ENCODE measurements at regions not wholly inside any gene's neighbourhood (a gene's known extent, or its start where the extent isn't known, plus 50 kb on each side); places are given as distances from the start of the nearest gene placed in this dataset.

DNA sequence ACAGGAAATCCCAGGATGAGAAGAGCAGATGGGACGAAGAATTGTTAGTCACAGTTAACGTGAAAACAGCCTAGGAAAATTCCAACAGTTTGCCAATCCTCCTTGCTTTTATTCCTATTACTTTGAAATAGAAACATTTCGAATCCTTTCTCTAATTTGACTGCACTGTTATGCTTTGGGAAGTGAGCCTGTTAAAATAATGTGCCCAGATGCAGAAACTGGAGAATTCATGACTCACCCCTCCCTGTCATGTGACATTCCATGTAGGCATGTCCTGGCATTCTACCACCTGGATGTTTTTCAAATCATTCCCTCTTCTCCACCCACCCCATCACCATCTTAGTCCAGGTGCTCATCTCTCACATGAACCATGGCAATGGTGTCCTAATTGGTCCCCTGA, 107.3 kb downstream of the MINAR1 start:
- no peaks in the 10 kb centered on the region for H3K9me3 ChIP-seq (ENCODE audit: control insufficient read depth, insufficient read depth, low read length)
- no peak overlapping the region for H3K27ac ChIP-seq (ENCODE audit: low read depth, low read length)
- no peak overlapping the region for H3K4me3 ChIP-seq (ENCODE audit: low read depth, low read length)
- H3K36me3 ChIP-seq (ENCODE audit: control insufficient read depth, insufficient read depth, low read length): no peaks in the 10 kb centered on the region
- no peaks in the 10 kb centered on the region for H3K27me3 ChIP-seq (ENCODE audit: control insufficient read depth, insufficient read depth, low read length)
- no peak overlapping the region for H3K9ac ChIP-seq (ENCODE audit: low read depth, low read length)
- H3K4me1 ChIP-seq (ENCODE audit: control insufficient read depth, insufficient read depth, low read length): no peaks in the 10 kb centered on the region

DNA sequence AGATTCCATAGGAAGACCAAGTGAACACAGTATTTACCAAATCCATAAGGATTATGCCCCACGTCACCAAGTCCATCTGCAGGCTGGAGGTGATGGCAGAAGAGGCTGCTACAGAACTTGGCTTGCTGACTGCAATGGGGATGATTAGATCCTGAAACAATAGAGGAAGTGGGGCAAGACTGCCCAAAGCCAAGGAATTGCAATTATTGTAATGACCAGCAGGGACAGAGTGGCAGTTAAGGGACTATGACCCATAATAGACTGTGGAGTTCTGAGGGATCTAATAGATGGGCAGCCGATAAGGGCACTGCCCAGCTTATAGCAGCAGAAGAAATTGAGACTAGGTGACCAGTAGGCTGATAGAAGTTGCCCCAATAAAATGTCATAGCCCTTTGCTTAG, 108.4 kb downstream of the MINAR1 start:
- no peaks in the 10 kb centered on the region for H3K27me3 ChIP-seq (ENCODE audit: control insufficient read depth, insufficient read depth, low read length)
- no peak overlapping the region for H3K4me3 ChIP-seq (ENCODE audit: low read depth, low read length)
- H3K36me3 ChIP-seq (ENCODE audit: control insufficient read depth, insufficient read depth, low read length): no peaks in the 10 kb centered on the region
- no peak overlapping the region for H3K27ac ChIP-seq (ENCODE audit: low read depth, low read length)
- no peaks in the 10 kb centered on the region for H3K9me3 ChIP-seq (ENCODE audit: control insufficient read depth, insufficient read depth, low read length)
- no peaks in the 10 kb centered on the region for H3K4me1 ChIP-seq (ENCODE audit: control insufficient read depth, insufficient read depth, low read length)
- no peak overlapping the region for H3K9ac ChIP-seq (ENCODE audit: low read depth, low read length)

DNA sequence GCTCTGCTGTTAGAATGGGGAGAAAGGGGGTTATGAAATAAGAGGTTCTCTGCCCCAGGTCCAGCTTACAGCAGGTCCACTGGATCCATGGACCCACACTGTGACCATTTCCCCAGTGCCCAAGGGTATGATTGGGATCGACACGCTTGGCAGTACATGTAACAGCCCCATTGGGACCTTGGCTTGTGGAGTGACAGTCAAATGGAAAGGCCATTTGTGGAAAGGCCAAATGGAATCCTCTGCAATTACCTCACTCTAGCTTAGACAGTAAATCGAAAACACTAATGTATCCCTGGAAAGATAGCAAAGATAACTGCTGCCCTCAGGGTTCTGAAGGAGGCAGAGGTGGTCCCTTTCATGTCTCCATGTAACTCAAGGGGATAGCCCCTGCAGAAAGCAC, 109.1 kb downstream of the MINAR1 start:
- H3K4me1 ChIP-seq (ENCODE audit: control insufficient read depth, insufficient read depth, low read length): no peaks in the 10 kb centered on the region
- H3K9me3 ChIP-seq (ENCODE audit: control insufficient read depth, insufficient read depth, low read length): no peaks in the 10 kb centered on the region

GRCh38 chr15:79543097-79543496, 111.0 kb downstream of the MINAR1 start:
- Histone ChIP-seq H3K27ac (ENCODE audit: low read depth, low read length) (no peak overlapping the region), H3K9me3 (ENCODE audit: control insufficient read depth, insufficient read depth, low read length) (no peaks in the 10 kb centered on the region)

More for the DNA sequence above, 109.1 kb downstream of the MINAR1 start:
- Histone ChIP-seq H3K36me3 (ENCODE audit: control insufficient read depth, insufficient read depth, low read length) (no peaks in the 10 kb centered on the region), H3K27ac (ENCODE audit: low read depth, low read length) (no peak overlapping the region), H3K9ac (ENCODE audit: low read depth, low read length) (no peak overlapping the region), H3K4me3 (ENCODE audit: low read depth, low read length) (no peak overlapping the region), H3K27me3 (ENCODE audit: control insufficient read depth, insufficient read depth, low read length) (no peaks in the 10 kb centered on the region)

GRCh38 chr15:79549196-79549595, 117.1 kb downstream of the MINAR1 start:
- Histone ChIP-seq H3K27me3 (ENCODE audit: control insufficient read depth, insufficient read depth, low read length) (no peaks in the 10 kb centered on the region), H3K4me3 (ENCODE audit: low read depth, low read length) (no peak overlapping the region), H3K4me1 (ENCODE audit: control insufficient read depth, insufficient read depth, low read length) (no peaks in the 10 kb centered on the region), H3K9ac (ENCODE audit: low read depth, low read length) (no peak overlapping the region), H3K9me3 (ENCODE audit: control insufficient read depth, insufficient read depth, low read length) (no peaks in the 10 kb centered on the region), H3K36me3 (ENCODE audit: control insufficient read depth, insufficient read depth, low read length) (no peaks in the 10 kb centered on the region), H3K27ac (ENCODE audit: low read depth, low read length) (no peak overlapping the region)

More at GRCh38 chr15:79543097-79543496, 111.0 kb downstream of the MINAR1 start:
- Histone ChIP-seq H3K27me3 (ENCODE audit: control insufficient read depth, insufficient read depth, low read length) (no peaks in the 10 kb centered on the region), H3K4me3 (ENCODE audit: low read depth, low read length) (no peak overlapping the region), H3K36me3 (ENCODE audit: control insufficient read depth, insufficient read depth, low read length) (no peaks in the 10 kb centered on the region), H3K9ac (ENCODE audit: low read depth, low read length) (no peak overlapping the region), H3K4me1 (ENCODE audit: control insufficient read depth, insufficient read depth, low read length) (no peaks in the 10 kb centered on the region)

- Histone ChIP-seq H3K27me3 (ENCODE audit: control insufficient read depth, insufficient read depth, low read length) (no peaks in the 10 kb centered on the region), H3K9me3 (ENCODE audit: control insufficient read depth, insufficient read depth, low read length) (no peaks in the 10 kb centered on the region), H3K36me3 (ENCODE audit: control insufficient read depth, insufficient read depth, low read length) (no peaks in the 10 kb centered on the region), H3K4me3 (ENCODE audit: low read depth, low read length) (no peak overlapping the region), H3K27ac (ENCODE audit: low read depth, low read length) (no peak overlapping the region), H3K4me1 (ENCODE audit: control insufficient read depth, insufficient read depth, low read length) (no peaks in the 10 kb centered on the region), H3K9ac (ENCODE audit: low read depth, low read length) (no peak overlapping the region)
Measured at GRCh38 chr15:79560384-79560783, 128.2 kb downstream of the MINAR1 start.

DNA sequence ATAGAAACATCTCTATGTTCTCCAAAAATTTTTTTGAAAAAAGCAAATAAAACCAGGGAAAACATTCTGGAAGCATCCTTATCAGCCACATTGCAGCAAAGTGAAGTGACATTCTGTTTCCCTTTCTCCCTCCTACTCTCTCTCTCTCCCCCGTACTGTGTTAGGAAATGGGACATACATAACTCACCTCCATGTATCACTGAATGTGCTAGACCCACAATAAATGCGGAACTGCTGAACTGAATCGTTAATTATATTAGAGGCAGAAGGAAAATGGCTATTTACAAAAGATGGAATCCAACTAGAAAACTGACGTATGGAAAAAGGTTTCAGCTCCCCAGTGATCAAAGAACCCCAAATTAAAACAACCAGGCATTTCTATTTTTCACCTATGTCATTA, 129.8 kb downstream of the MINAR1 start:
- Histone ChIP-seq H3K9me3 (ENCODE audit: control insufficient read depth, insufficient read depth, low read length) (no peaks in the 10 kb centered on the region), H3K27me3 (ENCODE audit: control insufficient read depth, insufficient read depth, low read length) (no peaks in the 10 kb centered on the region), H3K9ac (ENCODE audit: low read depth, low read length) (no peak overlapping the region), H3K4me3 (ENCODE audit: low read depth, low read length) (no peak overlapping the region), H3K4me1 (ENCODE audit: control insufficient read depth, insufficient read depth, low read length) (no peaks in the 10 kb centered on the region), H3K27ac (ENCODE audit: low read depth, low read length) (no peak overlapping the region), H3K36me3 (ENCODE audit: control insufficient read depth, insufficient read depth, low read length) (no peaks in the 10 kb centered on the region)

- Histone ChIP-seq H3K27ac (ENCODE audit: low read depth, low read length) (no peak overlapping the region), H3K4me1 (ENCODE audit: control insufficient read depth, insufficient read depth, low read length) (no peaks in the 10 kb centered on the region), H3K4me3 (ENCODE audit: low read depth, low read length) (no peak overlapping the region), H3K36me3 (ENCODE audit: control insufficient read depth, insufficient read depth, low read length) (no peaks in the 10 kb centered on the region), H3K27me3 (ENCODE audit: control insufficient read depth, insufficient read depth, low read length) (no peaks in the 10 kb centered on the region), H3K9ac (ENCODE audit: low read depth, low read length) (no peak overlapping the region), H3K9me3 (ENCODE audit: control insufficient read depth, insufficient read depth, low read length) (no peaks in the 10 kb centered on the region)
Measured at GRCh38 chr15:79562403-79562815, 130.3 kb downstream of the MINAR1 start.

DNA sequence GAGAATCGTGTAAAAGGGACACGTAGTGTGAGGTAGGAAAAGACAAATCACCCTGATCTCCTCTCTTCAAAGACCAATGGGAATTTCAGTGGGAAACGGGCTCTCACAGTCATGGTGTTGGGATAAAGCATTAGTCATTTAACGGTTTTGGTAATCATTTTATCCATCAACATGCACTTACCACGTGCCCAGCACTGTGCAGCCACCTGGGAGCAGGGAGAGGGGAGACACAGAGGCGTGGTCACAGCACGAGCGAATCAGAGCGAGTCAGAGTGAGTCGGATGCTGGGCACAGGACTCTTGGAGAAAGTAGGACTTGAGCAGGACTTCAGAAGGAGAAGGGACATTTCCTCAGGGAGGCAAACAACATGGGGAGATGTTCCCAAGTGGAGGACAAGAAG, 130.8 kb downstream of the MINAR1 start:
- Histone ChIP-seq H3K9me3 (ENCODE audit: control insufficient read depth, insufficient read depth, low read length) (no peaks in the 10 kb centered on the region), H3K27ac (ENCODE audit: low read depth, low read length) (no peak overlapping the region), H3K9ac (ENCODE audit: low read depth, low read length) (no peak overlapping the region), H3K4me1 (ENCODE audit: control insufficient read depth, insufficient read depth, low read length) (no peaks in the 10 kb centered on the region), H3K27me3 (ENCODE audit: control insufficient read depth, insufficient read depth, low read length) (no peaks in the 10 kb centered on the region), H3K4me3 (ENCODE audit: low read depth, low read length) (no peak overlapping the region), H3K36me3 (ENCODE audit: control insufficient read depth, insufficient read depth, low read length) (no peaks in the 10 kb centered on the region)

- H3K4me1 ChIP-seq (ENCODE audit: control insufficient read depth, insufficient read depth, low read length): no peaks in the 10 kb centered on the region
- no peaks in the 10 kb centered on the region for H3K27me3 ChIP-seq (ENCODE audit: control insufficient read depth, insufficient read depth, low read length)
- H3K27ac ChIP-seq (ENCODE audit: low read depth, low read length): no peak overlapping the region
- H3K9me3 ChIP-seq (ENCODE audit: control insufficient read depth, insufficient read depth, low read length): no peaks in the 10 kb centered on the region
- no peak overlapping the region for H3K9ac ChIP-seq (ENCODE audit: low read depth, low read length)
- no peaks in the 10 kb centered on the region for H3K36me3 ChIP-seq (ENCODE audit: control insufficient read depth, insufficient read depth, low read length)
- H3K4me3 ChIP-seq (ENCODE audit: low read depth, low read length): no peak overlapping the region
Measured at GRCh38 chr15:79570004-79570403, 137.9 kb downstream of the MINAR1 start.

GRCh38 chr15:79572691-79573404, 140.7 kb downstream of the MINAR1 start:
- H3K27me3 ChIP-seq (ENCODE audit: control insufficient read depth, insufficient read depth, low read length): no peaks in the 10 kb centered on the region
- H3K36me3 ChIP-seq (ENCODE audit: control insufficient read depth, insufficient read depth, low read length): no peaks in the 10 kb centered on the region
- no peak overlapping the region for H3K4me3 ChIP-seq (ENCODE audit: low read depth, low read length)
- no peaks in the 10 kb centered on the region for H3K4me1 ChIP-seq (ENCODE audit: control insufficient read depth, insufficient read depth, low read length)
- H3K27ac ChIP-seq (ENCODE audit: low read depth, low read length): no peak overlapping the region
- no peak overlapping the region for H3K9ac ChIP-seq (ENCODE audit: low read depth, low read length)
- H3K9me3 ChIP-seq (ENCODE audit: control insufficient read depth, insufficient read depth, low read length): no peaks in the 10 kb centered on the region
